ENCODE measurements at regions not wholly inside any gene's neighbourhood (a gene's known extent, or its start where the extent isn't known, plus 50 kb on each side); places are given as distances from the start of the nearest gene placed in this dataset.

DNA sequence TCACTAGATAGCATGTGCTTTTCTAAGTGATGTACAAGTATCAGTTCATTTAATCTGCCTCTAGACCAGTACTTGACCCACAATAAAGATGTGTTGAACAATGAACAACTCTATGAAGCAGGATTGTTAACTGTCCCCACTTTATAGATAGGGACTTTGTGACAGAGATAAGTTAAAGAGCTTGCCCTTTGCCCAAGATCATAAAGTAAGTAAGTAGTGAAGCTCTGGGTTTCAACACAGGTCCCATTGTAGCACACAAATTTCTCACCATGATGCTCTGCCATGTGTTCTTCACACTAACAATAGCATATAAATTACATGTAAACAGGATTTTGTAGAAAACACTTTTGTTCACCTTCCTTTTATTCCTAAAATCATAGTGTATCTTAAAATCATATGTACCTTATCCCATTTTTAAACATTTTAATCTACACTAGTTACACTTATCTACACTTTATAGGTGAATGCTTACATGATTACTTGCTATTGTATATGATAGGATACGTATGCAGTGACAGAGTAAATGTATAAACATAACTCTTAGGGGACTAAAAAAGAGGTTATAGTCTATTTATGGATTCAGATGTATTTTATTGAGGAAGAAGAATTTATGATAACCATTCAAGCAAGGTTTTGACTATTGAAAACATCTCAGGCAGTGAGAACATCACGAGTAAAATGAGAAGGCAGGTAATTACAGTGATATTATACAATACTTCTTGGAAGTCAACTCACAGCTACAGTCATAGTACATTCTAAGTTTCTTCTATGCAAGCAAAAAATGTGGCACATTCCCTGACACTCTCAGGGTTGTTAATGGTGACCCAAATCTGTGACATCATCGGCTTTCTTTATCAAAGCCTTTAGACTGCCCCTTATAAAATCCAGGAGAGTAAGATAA is 2275.1 kb downstream of the PCDH7 start:
- TF ChIP-seq EP300 (IDR thresholded peaks at IDR 0.05), result no peak
- TF ChIP-seq, protein P1, sequence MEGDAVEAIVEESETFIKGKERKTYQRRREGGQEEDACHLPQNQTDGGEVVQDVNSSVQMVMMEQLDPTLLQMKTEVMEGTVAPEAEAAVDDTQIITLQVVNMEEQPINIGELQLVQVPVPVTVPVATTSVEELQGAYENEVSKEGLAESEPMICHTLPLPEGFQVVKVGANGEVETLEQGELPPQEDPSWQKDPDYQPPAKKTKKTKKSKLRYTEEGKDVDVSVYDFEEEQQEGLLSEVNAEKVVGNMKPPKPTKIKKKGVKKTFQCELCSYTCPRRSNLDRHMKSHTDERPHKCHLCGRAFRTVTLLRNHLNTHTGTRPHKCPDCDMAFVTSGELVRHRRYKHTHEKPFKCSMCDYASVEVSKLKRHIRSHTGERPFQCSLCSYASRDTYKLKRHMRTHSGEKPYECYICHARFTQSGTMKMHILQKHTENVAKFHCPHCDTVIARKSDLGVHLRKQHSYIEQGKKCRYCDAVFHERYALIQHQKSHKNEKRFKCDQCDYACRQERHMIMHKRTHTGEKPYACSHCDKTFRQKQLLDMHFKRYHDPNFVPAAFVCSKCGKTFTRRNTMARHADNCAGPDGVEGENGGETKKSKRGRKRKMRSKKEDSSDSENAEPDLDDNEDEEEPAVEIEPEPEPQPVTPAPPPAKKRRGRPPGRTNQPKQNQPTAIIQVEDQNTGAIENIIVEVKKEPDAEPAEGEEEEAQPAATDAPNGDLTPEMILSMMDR (IDR thresholded peaks at IDR 0.05), result no peak
